Thyroid gland (tissue), 4 donors: ENCODE measurements at regions not wholly inside any gene's neighbourhood (a gene's known extent, or its start where the extent isn't known, plus 50 kb on each side); places are given as distances from the start of the nearest gene placed in this dataset.

Experiments
- CTCF ChIP-seq, 6 experiments: fragments of 200-600 bp in 3 of 6; fragments of 450-650 bp in 3 of 6; sonication (generic) in 3 of 6; IDR thresholded peaks; one replicate each; pipeline ENCODE4 v1.5.1; 2016 to 2019; ENCODE audit warnings: antibody characterized with exemption in 6 of 6, mild to moderate bottlenecking in 2 of 6, inconsistent platforms in 1 of 6, moderate library complexity in 1 of 6
- POLR2A ChIP-seq, 2 donors: fragments of 450-650 bp; IDR thresholded peaks; one replicate each; pipeline ENCODE4 v1.6.1; 2017; ENCODE audit warnings: antibody characterized with exemption in 2 of 2, mild to moderate bottlenecking in 2 of 2, moderate library complexity in 1 of 2

GRCh38 chr14:44788612-44789011 lies 173.1 kb downstream of the KLHL28 start:
- no peak for TF ChIP-seq CTCF (IDR thresholded peaks at IDR 0.05)
- no peak for TF ChIP-seq POLR2A (IDR thresholded peaks at IDR 0.05)
